Fibroblast of gingiva (primary cell): ENCODE measurements at regions not wholly inside any gene's neighbourhood (a gene's known extent, or its start where the extent isn't known, plus 50 kb on each side); places are given as distances from the start of the nearest gene placed in this dataset.
A peak's percentile ranks its signal among the peaks of the same experiment; 100 is the strongest.

Source experiments
- DNase-seq: peaks from one replicate; pipeline ENCODE4 v3.0.0-alpha.2; 2011; ENCODE audit warnings: low read depth

- no peak for DNase-seq
Measured at GRCh38 chr4:4693258-4693657, 151.4 kb upstream of the STX18 start.

DNA sequence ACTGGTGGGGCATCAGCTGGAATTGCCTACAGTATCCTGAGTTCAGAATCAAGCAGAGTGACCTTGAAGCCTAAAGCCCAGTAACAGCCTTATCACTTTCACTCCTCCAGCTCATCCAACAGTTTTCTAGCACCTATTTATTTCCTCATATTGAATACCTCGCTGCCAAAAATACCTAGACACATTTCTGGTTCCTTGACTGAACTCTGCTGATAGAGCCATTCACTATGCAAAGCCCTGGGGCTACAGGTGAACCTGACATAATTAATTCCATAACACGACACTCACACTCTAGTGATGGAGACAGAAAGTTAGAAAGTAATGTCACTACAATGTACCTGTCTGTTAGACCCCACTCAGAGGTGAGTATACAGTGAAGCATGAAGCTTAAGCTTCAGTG is 149.0 kb upstream of the STX18 start:
- DNase-seq, result no peak

- peak; percentile 14 for DNase-seq
Measured at GRCh38 chr4:4689694-4690440, 148.0 kb upstream of the STX18 start.

DNA sequence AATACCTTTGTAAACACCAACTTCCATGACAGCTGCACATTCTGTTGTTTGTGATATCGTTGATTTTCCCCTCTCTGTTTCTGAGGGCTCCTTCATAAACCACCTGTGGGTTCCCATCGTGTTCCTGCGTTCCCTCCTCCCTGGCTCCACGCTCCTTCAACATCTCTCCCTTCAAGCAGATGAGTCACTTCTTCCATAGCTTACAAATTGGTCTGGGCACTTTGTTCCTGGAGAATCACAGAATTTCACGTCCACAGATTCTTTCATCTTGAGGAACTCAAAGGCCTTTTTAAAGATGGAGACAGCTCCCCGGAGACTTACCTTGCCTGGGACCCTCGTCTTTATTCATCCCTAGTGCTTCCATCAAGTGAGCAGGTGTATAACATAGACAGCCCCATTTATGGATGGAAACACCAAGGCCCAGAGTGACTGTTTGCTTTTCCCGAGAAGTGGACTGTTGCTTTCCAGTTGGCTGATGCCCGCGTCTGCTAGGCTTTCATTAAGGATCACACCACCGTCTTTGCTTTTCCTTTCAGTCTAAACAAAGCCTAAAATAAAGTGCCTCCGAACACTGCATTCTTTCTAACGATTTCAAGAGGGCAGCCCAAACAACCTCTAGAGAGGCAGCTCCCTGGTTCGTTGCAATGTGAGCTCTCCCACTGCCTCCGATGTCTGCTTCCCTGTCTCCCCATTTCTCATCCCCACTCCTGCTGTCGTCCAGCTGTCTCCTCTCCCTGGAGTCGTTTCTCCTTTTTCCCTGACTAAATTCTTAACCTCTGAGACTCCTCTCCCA is 146.3 kb upstream of the STX18 start:
- peak; percentile 11 for DNase-seq

GRCh38 chr4:4687100-4687499 is 145.3 kb upstream of the STX18 start:
- DNase-seq, result no peak

GRCh38 chr4:4685810-4686795 is 144.3 kb upstream of the STX18 start:
- DNase-seq, result peak; percentile 7

GRCh38 chr4:4681653-4682052 is 139.8 kb upstream of the STX18 start:
- DNase-seq, result no peak

GRCh38 chr4:4680758-4681157 is 138.9 kb upstream of the STX18 start:
- DNase-seq, result no peak

DNA sequence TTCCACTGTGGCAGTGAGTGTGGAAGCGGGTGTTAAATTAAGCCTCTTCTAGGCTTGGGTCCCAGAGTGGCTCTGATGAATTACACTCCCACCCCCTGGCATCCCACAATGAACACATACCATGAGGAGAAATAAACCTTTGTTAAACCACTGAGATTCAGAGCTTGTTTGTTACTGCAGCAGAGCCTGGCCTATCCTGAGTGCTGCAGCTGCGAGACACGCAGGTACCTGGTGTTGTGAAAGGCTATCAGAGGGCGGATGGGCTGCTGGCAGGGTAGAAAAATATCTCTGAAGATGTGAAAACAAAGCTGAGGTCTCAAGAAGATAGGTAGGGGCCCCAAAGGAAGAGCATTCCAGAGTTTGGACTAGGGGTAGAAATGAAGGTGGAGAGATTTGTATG is 138.4 kb upstream of the STX18 start:
- DNase-seq, result no peak

GRCh38 chr4:4677556-4678522 is 136.0 kb upstream of the STX18 start:
- peak; percentile 93 for DNase-seq

- no peak for DNase-seq
Measured at GRCh38 chr4:4675641-4676040, 133.8 kb upstream of the STX18 start.

GRCh38 chr4:4675051-4675581 is 133.3 kb upstream of the STX18 start:
- no peak for DNase-seq

- peak; percentile 74 for DNase-seq
Measured at GRCh38 chr4:4673070-4673469, 131.2 kb upstream of the STX18 start.

DNA sequence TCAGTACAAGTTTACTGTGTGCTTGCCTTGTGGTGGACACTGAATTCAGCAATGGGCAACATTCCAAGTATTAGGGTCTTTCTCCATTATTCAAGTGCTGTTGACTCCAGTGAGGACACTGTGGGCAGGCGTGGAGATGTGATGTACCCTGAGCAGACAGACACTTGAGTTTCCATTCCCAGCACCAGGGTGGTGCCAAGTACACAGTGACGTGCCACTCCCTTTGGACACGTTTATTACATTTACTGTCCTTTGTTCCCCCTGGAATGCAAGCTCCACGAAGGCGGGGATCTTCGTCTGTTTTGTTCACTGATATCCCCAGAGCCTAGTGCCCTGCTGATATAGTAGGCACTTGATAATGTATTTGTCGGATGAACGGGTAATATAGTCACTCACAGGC is 130.6 kb upstream of the STX18 start:
- DNase-seq, result peak; percentile 26

DNA sequence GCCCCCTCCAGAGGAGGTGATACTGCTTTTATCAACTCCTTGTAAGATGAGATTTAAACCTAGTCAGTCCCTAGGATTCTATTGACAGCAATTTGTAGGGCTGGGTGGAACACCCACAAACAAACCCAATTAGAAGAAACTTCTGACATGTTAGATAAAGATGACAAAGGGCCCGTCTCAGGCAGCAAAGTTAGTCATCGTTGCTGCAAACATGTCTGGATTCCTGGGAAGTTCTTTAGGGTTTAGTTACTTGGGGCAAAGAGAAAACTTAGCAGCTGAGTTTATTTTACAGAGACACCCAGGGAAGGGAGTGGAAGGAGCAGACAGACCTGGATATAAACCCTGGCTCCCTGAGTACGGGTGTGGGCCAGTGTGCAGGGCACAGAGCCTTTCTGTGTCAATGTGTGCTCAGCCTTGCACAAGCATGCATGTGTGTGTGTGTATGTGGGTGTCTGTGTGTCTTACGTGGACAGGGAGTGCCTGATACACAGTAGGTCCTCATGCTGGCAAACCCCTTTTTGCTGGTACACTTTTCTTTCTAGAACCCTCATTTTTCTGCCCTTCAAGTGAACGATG is 130.0 kb upstream of the STX18 start:
- no peak for DNase-seq

DNA sequence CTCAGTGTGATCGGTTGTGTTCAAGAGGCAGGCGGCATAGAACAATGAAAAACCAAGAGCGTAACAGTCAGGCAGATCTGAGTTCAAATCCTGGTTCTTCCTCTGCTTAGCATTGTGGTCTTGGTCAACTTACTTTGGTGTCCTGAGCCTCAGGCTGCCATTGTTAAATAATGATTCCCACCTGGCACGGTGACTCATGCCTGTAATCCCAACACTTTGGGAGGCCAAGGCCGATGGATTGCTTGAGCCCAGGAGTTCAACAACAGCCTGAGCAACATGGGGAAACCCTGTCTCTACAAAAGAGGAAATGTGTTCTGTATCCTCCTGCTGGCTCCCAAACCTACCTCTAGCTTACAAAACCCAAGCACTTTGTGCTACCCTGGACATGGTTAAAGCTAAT is 129.0 kb upstream of the STX18 start:
- DNase-seq, result no peak

DNA sequence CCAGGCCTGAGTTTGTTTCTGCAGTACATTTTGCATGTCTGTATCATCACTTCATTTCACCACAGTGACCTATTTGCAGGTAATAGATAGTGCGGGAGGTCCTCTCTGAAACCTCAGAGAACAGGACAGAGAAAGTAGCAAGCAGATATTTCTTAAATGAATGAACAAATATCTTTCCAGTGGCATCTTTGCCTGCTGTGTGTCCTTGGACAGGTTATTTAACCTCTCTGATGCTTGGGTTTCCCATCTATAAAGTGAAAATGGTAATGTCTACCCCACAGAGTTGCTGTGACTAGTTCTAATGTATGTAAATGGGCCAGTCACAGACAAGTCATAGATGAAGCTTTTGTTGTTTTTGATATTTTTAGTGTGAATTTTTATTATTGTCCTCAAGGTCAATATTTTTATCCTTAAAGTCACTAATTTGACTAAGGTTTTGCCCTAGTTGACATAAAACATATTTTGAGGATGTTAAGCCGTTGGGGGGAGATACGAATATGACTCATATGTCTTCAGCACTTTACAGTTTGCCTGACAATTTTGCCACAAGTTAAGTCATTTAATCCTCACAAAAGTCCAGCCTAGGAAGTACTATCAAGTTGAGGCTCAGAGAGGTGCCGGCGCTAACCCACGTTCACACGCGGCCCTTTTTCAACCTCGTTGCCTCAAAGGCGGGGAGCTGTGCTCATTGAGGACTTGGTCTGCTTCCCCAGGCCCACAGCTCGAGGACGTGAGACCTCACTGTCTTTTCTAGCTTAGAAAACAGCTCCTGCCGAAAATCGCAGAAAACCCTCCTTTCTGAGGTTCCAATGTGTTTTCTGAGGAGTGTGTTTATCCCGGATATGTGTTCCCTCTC is 126.7 kb upstream of the STX18 start:
- DNase-seq, result no peak

DNA sequence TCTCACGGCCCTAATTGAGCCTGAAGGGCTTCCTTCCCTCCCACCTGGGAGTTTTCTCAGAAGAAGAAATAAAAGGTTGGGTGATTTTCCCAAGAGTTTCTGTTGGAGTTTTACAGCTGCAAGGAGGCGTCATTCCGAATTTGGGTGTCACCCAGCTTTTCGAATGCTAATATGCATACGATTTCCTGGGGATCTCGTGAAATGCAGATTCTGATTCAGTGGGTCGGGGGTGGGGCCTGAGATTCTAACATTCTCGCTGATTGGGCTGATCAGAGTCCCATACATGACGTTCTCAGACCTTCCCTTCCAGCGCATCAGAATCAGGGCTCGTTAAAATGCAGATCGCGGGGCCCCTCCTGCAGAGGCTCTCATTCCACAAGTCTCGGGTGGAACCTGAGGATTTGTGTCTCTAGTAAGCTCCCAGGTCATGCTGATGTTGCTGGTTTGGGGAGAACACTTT is 125.8 kb upstream of the STX18 start:
- peak; percentile 53 for DNase-seq
